CD8-positive, alpha-beta memory T cell (primary cell): ENCODE measurements at regions not wholly inside any gene's neighbourhood (a gene's known extent, or its start where the extent isn't known, plus 50 kb on each side); places are given as distances from the start of the nearest gene placed in this dataset.

Source experiments
- CTCF ChIA-PET: fragments of 350-600 bp; sonication (Branson Sonifier 250); formaldehyde crosslinking; loops from one replicate; lab custom pipeline; 2021; ENCODE audit warnings: antibody characterized with exemption; lab: Charles Lee
- POLR2A ChIA-PET: fragments of 350-600 bp; sonication (Branson Sonifier 250); formaldehyde crosslinking; loops from one replicate; lab custom pipeline; 2021; ENCODE audit warnings: antibody characterized with exemption; lab: Charles Lee
- DNase-seq, 5 donors: peaks; one replicate each; pipeline versions ENCODE4 v3.0.0 to v3.0.0-alpha.2; 2020 to 2022; ENCODE audit warnings: mixed read lengths in 1 of 5
- H3K27ac ChIP-seq: one replicate; pipeline ENCODE4 v1.7.0; 2013; ENCODE audit warnings: low read depth, mild to moderate bottlenecking, low read length, moderate library complexity
- H3K27me3 ChIP-seq: 2 replicates; pipeline ENCODE4 v1.7.0; 2013; ENCODE audit warnings: low read length, mild to moderate bottlenecking; ENCODE audit not compliant: insufficient read depth, poor library complexity, severe bottlenecking
- H3K36me3 ChIP-seq: 2 replicates; pipeline ENCODE4 v1.7.0; 2013; ENCODE audit warnings: mild to moderate bottlenecking, low read length, moderate library complexity; ENCODE audit not compliant: insufficient read depth
- H3K4me1 ChIP-seq: 2 replicates; pipeline ENCODE4 v1.7.0; 2013; ENCODE audit warnings: mild to moderate bottlenecking, low read length, moderate library complexity; ENCODE audit not compliant: insufficient read depth
- H3K4me3 ChIP-seq: 2 replicates; pipeline ENCODE4 v1.7.0; 2013; ENCODE audit warnings: mild to moderate bottlenecking, low read length
- H3K9me3 ChIP-seq: 2 replicates; pipeline ENCODE4 v1.7.0; 2013; ENCODE audit warnings: mild to moderate bottlenecking, low read length
- H3K27ac Mint-ChIP-seq, 8 donors: one replicate each; pipeline ENCODE4 v1.8.0; 2020 to 2021; ENCODE audit warnings: mixed read lengths in 8 of 8, mild to moderate bottlenecking in 6 of 8, inconsistent platforms in 3 of 8, moderate library complexity in 3 of 8
- H3K27me3 Mint-ChIP-seq, 2 donors: one replicate each; pipeline ENCODE4 v1.8.0; 2020 to 2021; ENCODE audit warnings: mixed read lengths in 2 of 2, mild to moderate bottlenecking in 1 of 2, moderate library complexity in 1 of 2
- H3K36me3 Mint-ChIP-seq, 3 donors: one replicate each; pipeline ENCODE4 v1.8.0; 2020 to 2021; ENCODE audit warnings: mixed read lengths in 3 of 3, inconsistent platforms in 1 of 3, mild to moderate bottlenecking in 1 of 3
- H3K4me1 Mint-ChIP-seq, 3 donors: one replicate each; pipeline ENCODE4 v1.8.0; 2020 to 2021; ENCODE audit warnings: mixed read lengths in 3 of 3, inconsistent platforms in 1 of 3, mild to moderate bottlenecking in 1 of 3
- H3K4me3 Mint-ChIP-seq, 7 donors: one replicate each; pipeline ENCODE4 v1.8.0; 2020 to 2021; ENCODE audit warnings: mixed read lengths in 7 of 7, mild to moderate bottlenecking in 6 of 7, moderate library complexity in 4 of 7, inconsistent platforms in 2 of 7
- H3K9me3 Mint-ChIP-seq, 5 donors: one replicate each; pipeline ENCODE4 v1.8.0; 2020 to 2022; ENCODE audit warnings: mixed read lengths in 5 of 5, mild to moderate bottlenecking in 3 of 5, moderate library complexity in 2 of 5, inconsistent platforms in 1 of 5

- no peak overlapping the region for H3K27ac ChIP-seq
- no peaks in the 10 kb centered on the region for H3K27me3 ChIP-seq
- ChIA-PET POLR2A (no interaction called here), CTCF (no interaction called here)
- Mint-ChIP-seq H3K36me3 (no peaks in the 10 kb centered on the region), H3K27ac (no peak overlapping the region), H3K4me3 (no peak overlapping the region), H3K4me1 (peaks cover 18 to 36% (median 24%) of the 10 kb centered on the region in 3 donors), H3K9me3 (no peaks in the 10 kb centered on the region), H3K27me3 (peaks cover 4 to 7% of the 10 kb centered on the region in 2 donors)
- DNase-seq = no peak
- peak overlapping the region; percentile 46 for H3K4me3 ChIP-seq
- peaks cover 15% of the 10 kb centered on the region for H3K4me1 ChIP-seq
- no peaks in the 10 kb centered on the region for H3K36me3 ChIP-seq
- no peaks in the 10 kb centered on the region for H3K9me3 ChIP-seq
These were observed 615.9 kb downstream of the VRK1 start for GRCh38 chr14:97413022-97413539.

GRCh38 chr14:97413966-97414717, 617.0 kb downstream of the VRK1 start:
- ChIA-PET CTCF (no interaction called here), POLR2A (no interaction called here)
- peaks cover 5% of the 10 kb centered on the region for H3K4me1 ChIP-seq
- H3K9me3 ChIP-seq = no peaks in the 10 kb centered on the region
- DNase-seq = no peak
- H3K27me3 ChIP-seq = no peaks in the 10 kb centered on the region
- no peaks in the 10 kb centered on the region for H3K36me3 ChIP-seq
- H3K27ac ChIP-seq = no peak overlapping the region
- Mint-ChIP-seq H3K4me1 (peaks cover 8 to 26% (median 14%) of the 10 kb centered on the region in 3 donors), H3K9me3 (no peaks in the 10 kb centered on the region), H3K4me3 (peak overlapping the region in 1 of 7 donors; percentile 37), H3K36me3 (no peaks in the 10 kb centered on the region), H3K27ac (no peak overlapping the region), H3K27me3 (peaks cover 4 to 7% of the 10 kb centered on the region in 2 donors)
- no peak overlapping the region for H3K4me3 ChIP-seq

- ChIA-PET CTCF (no interaction called here), POLR2A (no interaction called here)
- Histone ChIP-seq H3K9me3 (no peaks in the 10 kb centered on the region), H3K4me1 (peaks cover under 1% of the 10 kb centered on the region), H3K4me3 (no peak overlapping the region), H3K27ac (no peak overlapping the region), H3K27me3 (no peaks in the 10 kb centered on the region), H3K36me3 (no peaks in the 10 kb centered on the region)
- Mint-ChIP-seq H3K27me3 (peaks cover 4 to 7% of the 10 kb centered on the region in 2 donors), H3K36me3 (no peaks in the 10 kb centered on the region), H3K4me1 (peaks cover 2 to 20% (median 8%) of the 10 kb centered on the region in 3 donors), H3K27ac (no peak overlapping the region), H3K9me3 (no peaks in the 10 kb centered on the region), H3K4me3 (no peak overlapping the region)
- no peak for DNase-seq
These were observed 617.5 kb downstream of the VRK1 start for GRCh38 chr14:97414718-97415098.

GRCh38 chr14:97415907-97416306, 618.7 kb downstream of the VRK1 start:
- POLR2A ChIA-PET = no interaction called here
- Histone ChIP-seq H3K27me3 (no peaks in the 10 kb centered on the region), H3K9me3 (no peaks in the 10 kb centered on the region), H3K4me3 (no peak overlapping the region), H3K4me1 (no peaks in the 10 kb centered on the region), H3K36me3 (no peaks in the 10 kb centered on the region), H3K27ac (no peak overlapping the region)
- Mint-ChIP-seq H3K4me3 (no peak overlapping the region), H3K27ac (no peak overlapping the region), H3K9me3 (no peaks in the 10 kb centered on the region), H3K27me3 (peaks cover 4 to 7% of the 10 kb centered on the region in 2 donors), H3K36me3 (no peaks in the 10 kb centered on the region), H3K4me1 (peaks cover 0 to 14% (median 4%) of the 10 kb centered on the region in 3 donors)
- CTCF ChIA-PET = no interaction called here
- DNase-seq = no peak

GRCh38 chr14:97416550-97416949, 619.4 kb downstream of the VRK1 start:
- CTCF ChIA-PET = no interaction called here
- no peak overlapping the region for H3K4me3 ChIP-seq
- H3K27ac ChIP-seq = no peak overlapping the region
- no peaks in the 10 kb centered on the region for H3K27me3 ChIP-seq
- H3K9me3 ChIP-seq = no peaks in the 10 kb centered on the region
- no peaks in the 10 kb centered on the region for H3K4me1 ChIP-seq
- Mint-ChIP-seq H3K4me1 (peaks cover 0 to 14% (median 4%) of the 10 kb centered on the region in 3 donors), H3K36me3 (no peaks in the 10 kb centered on the region), H3K27me3 (peaks cover 4 to 7% of the 10 kb centered on the region in 2 donors), H3K4me3 (no peak overlapping the region), H3K27ac (no peak overlapping the region), H3K9me3 (no peaks in the 10 kb centered on the region)
- no peak for DNase-seq
- POLR2A ChIA-PET = no interaction called here
- no peaks in the 10 kb centered on the region for H3K36me3 ChIP-seq

GRCh38 chr14:97417331-97417730, 620.1 kb downstream of the VRK1 start:
- H3K4me1 Mint-ChIP-seq = peaks cover 0 to 14% (median 4%) of the 10 kb centered on the region in 3 donors
- POLR2A ChIA-PET = no interaction called here
- Histone ChIP-seq H3K4me3 (no peak overlapping the region), H3K27ac (no peak overlapping the region), H3K27me3 (no peaks in the 10 kb centered on the region), H3K4me1 (no peaks in the 10 kb centered on the region), H3K36me3 (no peaks in the 10 kb centered on the region), H3K9me3 (no peaks in the 10 kb centered on the region)
- CTCF ChIA-PET = no interaction called here
- H3K4me3 Mint-ChIP-seq = no peak overlapping the region
- H3K36me3 Mint-ChIP-seq = no peaks in the 10 kb centered on the region
- DNase-seq = no peak
- H3K27me3 Mint-ChIP-seq = peaks cover 4 to 7% of the 10 kb centered on the region in 2 donors
- no peak overlapping the region for H3K27ac Mint-ChIP-seq
- no peaks in the 10 kb centered on the region for H3K9me3 Mint-ChIP-seq

- Mint-ChIP-seq H3K27ac (no peak overlapping the region), H3K4me1 (peaks cover 1 to 14% (median 4%) of the 10 kb centered on the region in 3 donors), H3K4me3 (no peak overlapping the region), H3K9me3 (no peaks in the 10 kb centered on the region), H3K36me3 (no peaks in the 10 kb centered on the region), H3K27me3 (no peaks in the 10 kb centered on the region)
- no peak overlapping the region for H3K4me3 ChIP-seq
- no peaks in the 10 kb centered on the region for H3K9me3 ChIP-seq
- no peak overlapping the region for H3K27ac ChIP-seq
- ChIA-PET CTCF (no interaction called here), POLR2A (no interaction called here)
- H3K27me3 ChIP-seq = no peaks in the 10 kb centered on the region
- DNase-seq = no peak
- no peaks in the 10 kb centered on the region for H3K36me3 ChIP-seq
- no peaks in the 10 kb centered on the region for H3K4me1 ChIP-seq
These were observed 623.0 kb downstream of the VRK1 start for GRCh38 chr14:97420211-97420610.

GRCh38 chr14:97426776-97427175, 629.6 kb downstream of the VRK1 start:
- no peak overlapping the region for H3K4me3 ChIP-seq

More at GRCh38 chr14:97426776-97427175, 629.6 kb downstream of the VRK1 start:
- POLR2A ChIA-PET = no interaction called here
- Histone ChIP-seq H3K27me3 (no peaks in the 10 kb centered on the region), H3K9me3 (no peaks in the 10 kb centered on the region), H3K27ac (no peak overlapping the region), H3K36me3 (no peaks in the 10 kb centered on the region), H3K4me1 (no peaks in the 10 kb centered on the region)
- Mint-ChIP-seq H3K27me3 (peaks cover 0 to 1% of the 10 kb centered on the region in 2 donors), H3K27ac (peak overlapping the region in 3 of 8 donors; percentile 22 to 93 (median 29)), H3K4me3 (no peak overlapping the region), H3K36me3 (peaks cover 0 to 2% (median 0%) of the 10 kb centered on the region in 3 donors), H3K9me3 (no peaks in the 10 kb centered on the region), H3K4me1 (peaks cover 0 to 6% (median 3%) of the 10 kb centered on the region in 3 donors)
- no peak for DNase-seq
- CTCF ChIA-PET = interaction anchor here (2.1 kb wide), 1 partner anchor 127 kb away, joined by 5 read pairs; no protein-coding TSS in a partner anchor
